ENCODE measurements at regions not wholly inside any gene's neighbourhood (a gene's known extent, or its start where the extent isn't known, plus 50 kb on each side); places are given as distances from the start of the nearest gene placed in this dataset.

GRCh38 chr3:104669083-104669482 is 697.6 kb upstream of the ALCAM start:
- TF ChIP-seq SP1 (IDR thresholded peaks at IDR 0.05; ENCODE audit: low read depth, low read length) = no peak
- TF ChIP-seq YY1 (IDR thresholded peaks at IDR 0.05; ENCODE audit: low read depth, low read length) = no peak
- no peak for TF ChIP-seq ZNF274 (IDR thresholded peaks at IDR 0.05; ENCODE audit: insufficient read depth, insufficient read length)
- no peak for TF ChIP-seq E2F8 (IDR thresholded peaks at IDR 0.05; ENCODE audit: low read depth, partially characterized antibody)
- no peak for TF ChIP-seq TARDBP (IDR thresholded peaks at IDR 0.05; ENCODE audit: borderline replicate concordance)
- no peak for TF ChIP-seq EP300 (IDR thresholded peaks at IDR 0.05; ENCODE audit: borderline replicate concordance in 1 of 2, control insufficient read depth in 1 of 2, low read depth in 2 of 2, low read length in 2 of 2)
- TF ChIP-seq POLR2AphosphoS5 (IDR thresholded peaks at IDR 0.05; ENCODE audit: low read length) = no peak
- TF ChIP-seq, protein P1, sequence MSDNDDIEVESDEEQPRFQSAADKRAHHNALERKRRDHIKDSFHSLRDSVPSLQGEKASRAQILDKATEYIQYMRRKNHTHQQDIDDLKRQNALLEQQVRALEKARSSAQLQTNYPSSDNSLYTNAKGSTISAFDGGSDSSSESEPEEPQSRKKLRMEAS (IDR thresholded peaks at IDR 0.05; ENCODE audit: low read depth, low read length) = no peak
